Stimulated activated effector memory CD8-positive, alpha-beta T cell treated with anti-CD3 and anti-CD28 coated beads, Interleukin-12 subunit alpha, Interleukin-12 subunit beta, amount 100 ng/mL, for 72 hours (primary cell): ENCODE measurements at regions not wholly inside any gene's neighbourhood (a gene's known extent, or its start where the extent isn't known, plus 50 kb on each side); places are given as distances from the start of the nearest gene placed in this dataset.
"Not testable (repeated sequence)": the region's sequence is repeated elsewhere in the genome, so short reads cannot be mapped to it uniquely, and the experiment has no call there.

ENCODE experiments used
- ATAC-seq: fragments of 150-1000 bp; cut with Tn5 transposase; 2 replicates; pipeline ENCODE4 v1.10.0; 2021
- DNase-seq, 2 donors: peaks; one replicate each; pipeline ENCODE4 v3.0.0; 2021 to 2022; ENCODE audit warnings: low spot score in 2 of 2
- H3K27ac Mint-ChIP-seq: one replicate; pipeline ENCODE4 v1.8.0; 2022; ENCODE audit warnings: mild to moderate bottlenecking, mixed read lengths
- H3K36me3 Mint-ChIP-seq: one replicate; pipeline ENCODE4 v1.8.0; 2022; ENCODE audit warnings: mild to moderate bottlenecking, mixed read lengths
- H3K4me1 Mint-ChIP-seq: one replicate; pipeline ENCODE4 v1.8.0; 2022; ENCODE audit warnings: mixed read lengths
- H3K4me3 Mint-ChIP-seq: one replicate; pipeline ENCODE4 v1.8.0; 2022; ENCODE audit warnings: mild to moderate bottlenecking, mixed read lengths
- H3K9me3 Mint-ChIP-seq: one replicate; pipeline ENCODE4 v1.8.0; 2022; ENCODE audit warnings: mixed read lengths

GRCh38 chr6:144921206-144921975 is 636.3 kb downstream of the UTRN start:
- Mint-ChIP-seq H3K4me1 (peaks cover 8% of the 10 kb centered on the region), H3K4me3 (no peak overlapping the region)
- no peak for ATAC-seq

GRCh38 chr6:144922120-144922722 is 637.1 kb downstream of the UTRN start:
- no peaks in the 10 kb centered on the region for H3K36me3 Mint-ChIP-seq
- no peak overlapping the region for H3K4me3 Mint-ChIP-seq
- peaks cover 8% of the 10 kb centered on the region for H3K4me1 Mint-ChIP-seq
- H3K9me3 Mint-ChIP-seq = no peaks in the 10 kb centered on the region
- ATAC-seq = no peak
- H3K27ac Mint-ChIP-seq = no peak overlapping the region
- DNase-seq = no peak

More at GRCh38 chr6:144921206-144921975, 636.3 kb downstream of the UTRN start:
- no peak for DNase-seq
- no peaks in the 10 kb centered on the region for H3K9me3 Mint-ChIP-seq
- no peaks in the 10 kb centered on the region for H3K36me3 Mint-ChIP-seq
- no peak overlapping the region for H3K27ac Mint-ChIP-seq

GRCh38 chr6:144922771-144923490 is 637.8 kb downstream of the UTRN start:
- not testable (repeated sequence) for DNase-seq, ATAC-seq, H3K36me3 Mint-ChIP-seq, H3K4me3 Mint-ChIP-seq, H3K4me1 Mint-ChIP-seq, H3K27ac Mint-ChIP-seq, H3K9me3 Mint-ChIP-seq

- H3K36me3 Mint-ChIP-seq, H3K4me1 Mint-ChIP-seq, H3K4me3 Mint-ChIP-seq, H3K9me3 Mint-ChIP-seq, DNase-seq, ATAC-seq: not testable (repeated sequence)
- peak overlapping the region; percentile 27 for H3K27ac Mint-ChIP-seq
These were observed 638.3 kb downstream of the UTRN start for GRCh38 chr6:144923491-144923787.

GRCh38 chr6:144928847-144929246 is 643.7 kb downstream of the UTRN start:
- Mint-ChIP-seq H3K27ac (no peak overlapping the region), H3K4me3 (no peak overlapping the region), H3K9me3 (no peaks in the 10 kb centered on the region), H3K4me1 (no peaks in the 10 kb centered on the region), H3K36me3 (no peaks in the 10 kb centered on the region)
- ATAC-seq = no peak
- no peak for DNase-seq

DNA sequence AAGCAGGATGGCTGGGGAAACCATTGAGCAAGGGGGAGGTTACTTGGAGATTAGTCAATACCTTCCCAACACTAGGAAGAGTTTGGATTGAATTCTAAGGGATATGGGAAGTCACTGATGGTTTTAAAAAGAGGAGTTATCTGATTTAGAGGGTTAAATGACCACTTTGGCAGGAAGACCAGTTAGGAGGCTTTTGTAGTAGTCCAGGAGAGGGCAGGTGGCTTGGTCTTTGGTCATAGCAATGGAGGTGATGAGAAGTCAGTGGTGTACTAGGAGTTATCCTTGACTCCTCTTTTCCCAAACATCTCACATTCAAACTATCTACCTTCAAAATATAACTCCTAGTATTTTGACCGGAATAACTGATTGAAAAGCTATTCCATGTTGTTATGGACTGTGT is 644.1 kb downstream of the UTRN start:
- H3K9me3 Mint-ChIP-seq = no peaks in the 10 kb centered on the region
- no peaks in the 10 kb centered on the region for H3K36me3 Mint-ChIP-seq
- DNase-seq (no peak), ATAC-seq (no peak)
- H3K27ac Mint-ChIP-seq = no peak overlapping the region
- no peak overlapping the region for H3K4me3 Mint-ChIP-seq
- H3K4me1 Mint-ChIP-seq = no peaks in the 10 kb centered on the region

- no peaks in the 10 kb centered on the region for H3K4me1 Mint-ChIP-seq
- H3K9me3 Mint-ChIP-seq = peaks cover 3% of the 10 kb centered on the region
- no peak overlapping the region for H3K27ac Mint-ChIP-seq
- H3K36me3 Mint-ChIP-seq = no peaks in the 10 kb centered on the region
- no peak for ATAC-seq
- no peak overlapping the region for H3K4me3 Mint-ChIP-seq
- peak in 1 of 2 donors; percentile 58 for DNase-seq
These were observed 646.3 kb downstream of the UTRN start for GRCh38 chr6:144931172-144932035.

- H3K36me3 Mint-ChIP-seq = no peaks in the 10 kb centered on the region
- H3K4me1 Mint-ChIP-seq = no peaks in the 10 kb centered on the region
- ATAC-seq = no peak
- peaks cover 3% of the 10 kb centered on the region for H3K9me3 Mint-ChIP-seq
- no peak for DNase-seq
- no peak overlapping the region for H3K4me3 Mint-ChIP-seq
- H3K27ac Mint-ChIP-seq = no peak overlapping the region
These were observed 647.5 kb downstream of the UTRN start for GRCh38 chr6:144932621-144933020.

GRCh38 chr6:144935181-144935580 is 650.0 kb downstream of the UTRN start:
- Mint-ChIP-seq H3K4me1 (no peaks in the 10 kb centered on the region), H3K9me3 (peaks cover 3% of the 10 kb centered on the region)

DNA sequence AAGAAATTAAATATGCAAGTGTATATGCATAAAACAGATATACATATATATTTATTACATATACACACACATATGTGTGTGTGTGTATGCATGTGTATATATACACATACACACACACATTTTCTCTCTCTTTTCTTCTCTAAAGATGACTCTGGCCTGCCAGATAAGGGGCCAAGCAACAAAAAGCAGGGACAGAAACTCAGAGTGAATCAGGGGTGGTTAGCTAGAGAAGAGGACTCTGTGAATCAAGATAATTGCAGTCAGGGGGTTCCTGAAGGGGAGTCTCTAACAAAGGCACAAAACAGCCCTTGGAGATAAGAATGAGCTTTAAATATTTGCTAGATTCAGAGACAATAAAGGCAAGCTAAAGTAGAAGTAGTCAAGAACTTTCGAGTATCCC is 650.5 kb downstream of the UTRN start:
- Mint-ChIP-seq H3K4me1 (no peaks in the 10 kb centered on the region), H3K36me3 (no peaks in the 10 kb centered on the region), H3K9me3 (peaks cover 3% of the 10 kb centered on the region), H3K4me3 (no peak overlapping the region), H3K27ac (no peak overlapping the region)
- ATAC-seq (peak; percentile 34), DNase-seq (no peak)

More at GRCh38 chr6:144935181-144935580, 650.0 kb downstream of the UTRN start:
- Mint-ChIP-seq H3K4me3 (no peak overlapping the region), H3K27ac (no peak overlapping the region), H3K36me3 (no peaks in the 10 kb centered on the region)
- ATAC-seq (no peak), DNase-seq (no peak)

- no peaks in the 10 kb centered on the region for H3K36me3 Mint-ChIP-seq
- no peak for ATAC-seq
- H3K4me1 Mint-ChIP-seq = no peaks in the 10 kb centered on the region
- H3K9me3 Mint-ChIP-seq = peaks cover 3% of the 10 kb centered on the region
- no peak overlapping the region for H3K27ac Mint-ChIP-seq
- DNase-seq = no peak
- H3K4me3 Mint-ChIP-seq = no peak overlapping the region
These were observed 651.6 kb downstream of the UTRN start for GRCh38 chr6:144936764-144937163.

DNA sequence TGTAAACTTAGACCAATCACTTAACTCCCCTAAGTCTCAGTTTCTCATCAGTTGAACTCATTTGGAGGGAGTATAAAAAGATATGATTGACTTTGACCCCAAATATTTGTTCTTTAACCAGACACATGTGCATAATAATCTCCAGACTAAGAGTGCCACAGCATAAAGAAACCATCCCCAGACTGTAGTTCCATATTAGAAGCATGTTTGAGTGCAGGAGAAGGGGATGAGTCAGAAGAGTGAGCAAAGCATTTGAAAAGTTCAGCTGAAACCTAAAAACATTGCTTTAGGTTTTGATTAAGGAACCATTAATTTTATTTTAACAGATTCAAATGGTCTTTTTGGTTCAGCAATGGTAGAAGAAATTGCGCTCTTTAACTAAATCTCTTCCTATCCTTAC is 654.8 kb downstream of the UTRN start:
- ATAC-seq (no peak), DNase-seq (no peak)
- Mint-ChIP-seq H3K27ac (no peak overlapping the region), H3K4me1 (no peaks in the 10 kb centered on the region), H3K9me3 (peaks cover 2% of the 10 kb centered on the region), H3K36me3 (no peaks in the 10 kb centered on the region), H3K4me3 (no peak overlapping the region)

DNA sequence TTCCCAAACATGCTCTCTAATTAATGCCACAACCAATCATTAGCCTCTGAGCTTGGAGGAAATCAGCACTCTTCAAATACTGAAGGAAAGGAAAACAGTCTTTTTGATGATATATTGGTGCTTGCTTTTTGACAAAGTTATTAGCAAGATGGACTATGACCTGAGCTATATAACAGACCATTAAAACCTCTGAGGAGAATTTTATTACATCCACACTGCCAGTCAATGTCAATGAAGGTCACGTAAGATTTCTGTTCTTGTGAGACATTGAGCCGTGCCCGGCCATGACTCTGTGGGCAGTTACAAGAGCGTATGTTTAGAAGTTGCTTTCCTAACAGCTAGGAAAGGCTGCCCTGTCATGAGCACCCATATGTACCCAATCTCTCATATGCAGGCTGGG is 659.0 kb downstream of the UTRN start:
- H3K4me1 Mint-ChIP-seq = no peaks in the 10 kb centered on the region
- H3K4me3 Mint-ChIP-seq = no peak overlapping the region
- H3K36me3 Mint-ChIP-seq = no peaks in the 10 kb centered on the region
- no peak for ATAC-seq
- H3K9me3 Mint-ChIP-seq = peaks cover 5% of the 10 kb centered on the region
- no peak for DNase-seq
- no peak overlapping the region for H3K27ac Mint-ChIP-seq

GRCh38 chr6:144947398-144947976 is 662.4 kb downstream of the UTRN start:
- no peak overlapping the region for H3K4me3 Mint-ChIP-seq
- no peaks in the 10 kb centered on the region for H3K4me1 Mint-ChIP-seq
- H3K9me3 Mint-ChIP-seq = peaks cover 5% of the 10 kb centered on the region
- no peak overlapping the region for H3K27ac Mint-ChIP-seq
- DNase-seq (no peak), ATAC-seq (no peak)
- no peaks in the 10 kb centered on the region for H3K36me3 Mint-ChIP-seq
